Sigmoid colon (tissue), 6 donors: ENCODE measurements at regions not wholly inside any gene's neighbourhood (a gene's known extent, or its start where the extent isn't known, plus 50 kb on each side); places are given as distances from the start of the nearest gene placed in this dataset.

Experiments
- DNase-seq: peaks from one replicate; pipeline ENCODE4 v3.0.0-alpha.2; 2019
- H3K27ac ChIP-seq, 4 donors: fragments of 200-600 bp; sonication (generic); one replicate each; pipeline ENCODE4 v1.5.1; 2016 to 2019; ENCODE audit warnings: mild to moderate bottlenecking in 1 of 4
- H3K27me3 ChIP-seq, 3 donors: fragments of 200-600 bp; sonication (generic); one replicate each; pipeline ENCODE4 v1.5.1; 2019; ENCODE audit warnings: mild to moderate bottlenecking in 1 of 3
- H3K36me3 ChIP-seq, 4 donors: fragments of 200-600 bp; sonication (generic); one replicate each; pipeline ENCODE4 v1.5.1; 2016 to 2019
- H3K4me1 ChIP-seq, 4 donors: fragments of 200-600 bp; sonication (generic); one replicate each; pipeline ENCODE4 v1.5.1; 2017 to 2019
- H3K4me3 ChIP-seq, 4 donors: fragments of 200-600 bp; sonication (generic); one replicate each; pipeline ENCODE4 v1.5.1; 2017 to 2019; ENCODE audit warnings: mild to moderate bottlenecking in 2 of 4, moderate library complexity in 1 of 4
- H3K9me3 ChIP-seq, 4 donors: fragments of 200-600 bp in 3 of 4; sonication (generic) in 3 of 4; one replicate each; pipeline versions ENCODE4 v1.5.1 to v1.6.1; 2013 to 2019
- EP300 ChIP-seq, 4 donors: sonication (generic); formaldehyde crosslinking; IDR thresholded peaks; one replicate each; pipeline ENCODE4 v1.6.1; 2017; ENCODE audit warnings: antibody characterized with exemption in 4 of 4
- POLR2A ChIP-seq, 2 donors: fragments of 450-650 bp; IDR thresholded peaks; one replicate each; pipeline ENCODE4 v1.6.1; 2016; ENCODE audit warnings: antibody characterized with exemption in 2 of 2, mild to moderate bottlenecking in 2 of 2, moderate library complexity in 2 of 2
- POLR2AphosphoS5 ChIP-seq, 4 donors: sonication (generic); formaldehyde crosslinking; IDR thresholded peaks; one replicate each; pipeline ENCODE4 v1.6.1; 2017; ENCODE audit warnings: antibody characterized with exemption in 4 of 4
- WGBS, 2 donors: extraction: QIAGEN DNeasy Blood & Tissue Kit; methylation state at CpG; one replicate each; pipeline ENCODE4 v1.1.7; 2013; 5-methylcytosine and 5-hydroxymethylcytosine counted together
- intact Hi-C: fragments of 100-400 bp; cut with DNase I; formaldehyde crosslinking; loops from one replicate; pipeline ENCODE4 v1.15.1; 2023
- TF ChIP-seq, protein P1 (sequence below), 4 experiments: fragments of 450-650 bp in 3 of 4; fragments of 200-600 bp in 1 of 4; IDR thresholded peaks; one replicate each; pipeline ENCODE4 v1.5.1; 2016 to 2019; ENCODE audit warnings: antibody characterized with exemption in 4 of 4, mild to moderate bottlenecking in 3 of 4, moderate library complexity in 2 of 4
- donor health status: healthy with polysubstance abuse.
- donor health status: healthy.

DNA sequence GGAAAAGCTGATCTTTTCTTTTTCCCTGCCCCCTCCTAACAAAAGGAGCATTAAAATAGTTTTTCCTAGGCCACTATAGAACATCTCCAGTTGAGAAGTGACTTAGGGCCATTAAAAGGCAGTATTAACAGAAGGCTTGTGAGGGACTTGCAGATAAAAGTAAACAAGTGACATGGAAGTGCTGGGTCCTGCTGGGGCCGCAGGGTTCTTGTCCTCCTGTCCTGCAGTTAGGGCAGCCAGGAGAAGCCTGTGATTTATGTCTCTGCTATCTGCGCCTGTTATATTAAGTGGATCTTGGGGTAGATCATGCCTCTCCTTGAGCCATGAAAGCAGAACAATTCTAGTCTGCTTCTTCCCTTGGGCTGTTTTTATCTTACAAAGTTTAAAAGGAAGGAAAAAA, 271.4 kb upstream of the C11orf87 start:
- DNase-seq, result no peak
- Histone ChIP-seq H3K36me3 (no peaks in the 10 kb centered on the region), H3K9me3 (no peaks in the 10 kb centered on the region), H3K27ac (no peak overlapping the region), H3K27me3 (no peaks in the 10 kb centered on the region), H3K4me1 (no peaks in the 10 kb centered on the region), H3K4me3 (no peak overlapping the region)
- TF ChIP-seq, protein P1, sequence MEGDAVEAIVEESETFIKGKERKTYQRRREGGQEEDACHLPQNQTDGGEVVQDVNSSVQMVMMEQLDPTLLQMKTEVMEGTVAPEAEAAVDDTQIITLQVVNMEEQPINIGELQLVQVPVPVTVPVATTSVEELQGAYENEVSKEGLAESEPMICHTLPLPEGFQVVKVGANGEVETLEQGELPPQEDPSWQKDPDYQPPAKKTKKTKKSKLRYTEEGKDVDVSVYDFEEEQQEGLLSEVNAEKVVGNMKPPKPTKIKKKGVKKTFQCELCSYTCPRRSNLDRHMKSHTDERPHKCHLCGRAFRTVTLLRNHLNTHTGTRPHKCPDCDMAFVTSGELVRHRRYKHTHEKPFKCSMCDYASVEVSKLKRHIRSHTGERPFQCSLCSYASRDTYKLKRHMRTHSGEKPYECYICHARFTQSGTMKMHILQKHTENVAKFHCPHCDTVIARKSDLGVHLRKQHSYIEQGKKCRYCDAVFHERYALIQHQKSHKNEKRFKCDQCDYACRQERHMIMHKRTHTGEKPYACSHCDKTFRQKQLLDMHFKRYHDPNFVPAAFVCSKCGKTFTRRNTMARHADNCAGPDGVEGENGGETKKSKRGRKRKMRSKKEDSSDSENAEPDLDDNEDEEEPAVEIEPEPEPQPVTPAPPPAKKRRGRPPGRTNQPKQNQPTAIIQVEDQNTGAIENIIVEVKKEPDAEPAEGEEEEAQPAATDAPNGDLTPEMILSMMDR (IDR thresholded peaks at IDR 0.05), result no peak
- TF ChIP-seq POLR2A (IDR thresholded peaks at IDR 0.05), result no peak
- TF ChIP-seq EP300 (IDR thresholded peaks at IDR 0.05), result no peak
- TF ChIP-seq POLR2AphosphoS5 (IDR thresholded peaks at IDR 0.05), result no peak
- intact Hi-C loops, result no loop called here
- 28 to 60% methylated on average over 2 of the region's 2 CpGs for WGBS, 2 donors

GRCh38 chr11:109153836-109154235, 268.2 kb upstream of the C11orf87 start:
- Histone ChIP-seq H3K27ac (no peak overlapping the region), H3K27me3 (no peaks in the 10 kb centered on the region), H3K9me3 (no peaks in the 10 kb centered on the region), H3K4me1 (no peaks in the 10 kb centered on the region), H3K4me3 (no peak overlapping the region), H3K36me3 (no peaks in the 10 kb centered on the region)
- no peak for TF ChIP-seq EP300 (IDR thresholded peaks at IDR 0.05)
- TF ChIP-seq, protein P1 (IDR thresholded peaks at IDR 0.05), result no peak
- no peak for TF ChIP-seq POLR2A (IDR thresholded peaks at IDR 0.05)
- TF ChIP-seq POLR2AphosphoS5 (IDR thresholded peaks at IDR 0.05), result no peak
- DNase-seq, result no peak
- intact Hi-C loops, result no loop called here

- TF ChIP-seq EP300 (IDR thresholded peaks at IDR 0.05), result no peak
- no peak for TF ChIP-seq POLR2A (IDR thresholded peaks at IDR 0.05)
- TF ChIP-seq, protein P1 (IDR thresholded peaks at IDR 0.05), result no peak
- TF ChIP-seq POLR2AphosphoS5 (IDR thresholded peaks at IDR 0.05), result no peak
- no peak overlapping the region for H3K4me3 ChIP-seq
Observed at GRCh38 chr11:109155291-109155690, 266.7 kb upstream of the C11orf87 start.

DNA sequence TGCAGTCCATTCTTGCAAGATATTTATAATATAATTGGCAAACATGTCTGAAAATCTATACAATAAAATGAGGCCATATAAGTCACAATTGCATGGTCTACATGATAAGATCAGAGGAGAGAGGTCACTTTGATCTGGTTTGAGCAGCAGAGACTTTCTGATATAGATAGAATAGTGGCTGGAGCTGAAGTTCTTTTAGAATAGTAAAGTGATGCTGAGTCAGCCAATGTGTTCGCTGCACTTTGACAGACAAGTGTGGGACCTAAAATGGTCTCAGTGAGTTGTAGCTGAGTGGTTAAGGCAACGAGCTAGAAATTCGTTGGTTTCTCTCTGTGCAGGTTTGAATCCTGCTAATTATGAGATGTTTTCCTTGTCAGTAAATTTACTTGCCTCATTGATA, 257.0 kb upstream of the C11orf87 start:
- TF ChIP-seq POLR2A (IDR thresholded peaks at IDR 0.05) (no peak), POLR2AphosphoS5 (IDR thresholded peaks at IDR 0.05) (no peak), EP300 (IDR thresholded peaks at IDR 0.05) (no peak)
- TF ChIP-seq, protein P1 (IDR thresholded peaks at IDR 0.05), result no peak
- 74 to 84% methylated on average over 3 of the region's 3 CpGs for WGBS, 2 donors
- intact Hi-C loops, result no loop called here

More at GRCh38 chr11:109155291-109155690, 266.7 kb upstream of the C11orf87 start:
- peaks cover 0 to 1% (median 0%) of the 10 kb centered on the region in 4 donors for H3K9me3 ChIP-seq
- no peak for DNase-seq
- intact Hi-C loops, result no loop called here
- H3K36me3 ChIP-seq, result no peaks in the 10 kb centered on the region
- H3K27me3 ChIP-seq, result no peaks in the 10 kb centered on the region
- no peaks in the 10 kb centered on the region for H3K4me1 ChIP-seq
- no peak overlapping the region for H3K27ac ChIP-seq

GRCh38 chr11:109166441-109166840, 255.5 kb upstream of the C11orf87 start:
- intact Hi-C loops, result no loop called here
- TF ChIP-seq, protein P1 (IDR thresholded peaks at IDR 0.05), result no peak
- TF ChIP-seq POLR2A (IDR thresholded peaks at IDR 0.05) (no peak), EP300 (IDR thresholded peaks at IDR 0.05) (no peak)
- DNase-seq, result no peak
- no peaks in the 10 kb centered on the region for H3K36me3 ChIP-seq
- H3K27ac ChIP-seq, result no peak overlapping the region
- H3K27me3 ChIP-seq, result no peaks in the 10 kb centered on the region
- no peaks in the 10 kb centered on the region for H3K9me3 ChIP-seq
- H3K4me3 ChIP-seq, result no peak overlapping the region
- whole genome bisulfite sequencing, 2 donors, result 82 to 88% methylated on average over 2 of the region's 2 CpGs
- H3K4me1 ChIP-seq, result no peaks in the 10 kb centered on the region

More for the DNA sequence above, 257.0 kb upstream of the C11orf87 start:
- DNase-seq, result no peak
- Histone ChIP-seq H3K27ac (no peak overlapping the region), H3K4me3 (no peak overlapping the region), H3K36me3 (no peaks in the 10 kb centered on the region), H3K27me3 (no peaks in the 10 kb centered on the region), H3K4me1 (no peaks in the 10 kb centered on the region), H3K9me3 (peaks cover 0 to 1% (median 0%) of the 10 kb centered on the region in 4 donors)
